ENCODE measurements at regions not wholly inside any gene's neighbourhood (a gene's known extent, or its start where the extent isn't known, plus 50 kb on each side); places are given as distances from the start of the nearest gene placed in this dataset.

DNA sequence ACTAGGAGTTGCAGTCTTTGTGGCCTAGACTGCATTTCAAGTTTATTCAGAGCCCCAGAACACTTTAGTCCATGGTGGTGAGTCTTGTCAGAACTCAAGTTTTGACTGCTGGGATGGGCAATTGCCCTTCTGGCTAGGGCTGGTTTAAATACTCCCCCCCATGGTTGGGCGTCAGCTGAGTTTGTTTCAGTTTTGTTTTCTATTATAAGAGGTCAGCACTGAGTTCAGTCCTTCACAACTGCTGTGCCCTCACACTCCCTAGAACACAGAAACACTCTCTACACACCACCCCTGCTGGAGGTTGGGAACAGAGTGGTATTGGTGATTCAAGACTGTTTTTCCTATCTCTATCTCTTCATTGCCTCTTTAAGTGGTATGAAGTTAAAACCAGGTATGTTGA is 217.0 kb downstream of the GUCY2F start:
- Histone ChIP-seq H3K27ac (no peak overlapping the region), H3K27me3 (no peaks in the 10 kb centered on the region), H3K9me3 (no peaks in the 10 kb centered on the region), H3K36me3 (no peaks in the 10 kb centered on the region), H3K4me1 (no peaks in the 10 kb centered on the region), H3K4me3 (no peak overlapping the region)
- intact Hi-C loops (cut with DNase I; ENCODE audit: low total_unique reads): no loop called here
- in situ Hi-C loops (cut with MboI; ENCODE audit: low pct_ligation_motif_present in 1 of 4, low pct_unique_long_range_greater_than_20kb in 1 of 4, low sequenced_read_pairs in 3 of 4): no loop called here
- 47% methylated on average over 1 of the region's 1 CpG; no CpG with 5 or more reads in 1 of the 2 donors for WGBS, 2 donors (ENCODE audit: low coverage in 1 of 2)
- DNase-seq: no peak
- no peak for TF ChIP-seq POLR2AphosphoS5 (IDR thresholded peaks at IDR 0.05)

DNA sequence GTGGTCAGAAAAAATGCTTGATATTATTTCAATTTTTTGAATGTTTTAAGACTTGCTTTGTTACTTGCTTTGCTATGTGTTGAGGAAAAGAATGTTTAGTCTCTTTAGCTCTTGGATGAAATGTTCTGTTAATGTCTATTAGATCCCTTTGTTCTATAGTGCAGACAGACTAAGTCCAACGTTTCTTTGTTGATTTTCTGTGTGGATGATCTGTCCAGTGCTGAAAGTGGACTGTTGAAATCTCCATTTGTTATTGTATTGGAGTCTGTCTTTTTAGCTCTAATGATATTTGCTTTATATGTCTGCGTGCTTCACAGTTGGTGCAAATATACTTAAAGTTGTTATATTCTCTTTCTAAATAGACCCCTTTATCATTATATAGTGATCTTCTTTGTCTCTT is 220.6 kb downstream of the GUCY2F start:
- in situ Hi-C loops (cut with MboI; ENCODE audit: low pct_ligation_motif_present in 1 of 4, low pct_unique_long_range_greater_than_20kb in 1 of 4, low sequenced_read_pairs in 3 of 4): no loop called here
- intact Hi-C loops (cut with DNase I; ENCODE audit: low total_unique reads): no loop called here
- Histone ChIP-seq H3K27me3 (no peaks in the 10 kb centered on the region), H3K9me3 (no peaks in the 10 kb centered on the region), H3K4me1 (no peaks in the 10 kb centered on the region), H3K27ac (no peak overlapping the region), H3K4me3 (no peak overlapping the region), H3K36me3 (no peaks in the 10 kb centered on the region)
- WGBS, 2 donors (ENCODE audit: low coverage in 1 of 2): 40 to 45% methylated on average over 2 of the region's 2 CpGs
- DNase-seq: no peak
- TF ChIP-seq, protein P1, sequence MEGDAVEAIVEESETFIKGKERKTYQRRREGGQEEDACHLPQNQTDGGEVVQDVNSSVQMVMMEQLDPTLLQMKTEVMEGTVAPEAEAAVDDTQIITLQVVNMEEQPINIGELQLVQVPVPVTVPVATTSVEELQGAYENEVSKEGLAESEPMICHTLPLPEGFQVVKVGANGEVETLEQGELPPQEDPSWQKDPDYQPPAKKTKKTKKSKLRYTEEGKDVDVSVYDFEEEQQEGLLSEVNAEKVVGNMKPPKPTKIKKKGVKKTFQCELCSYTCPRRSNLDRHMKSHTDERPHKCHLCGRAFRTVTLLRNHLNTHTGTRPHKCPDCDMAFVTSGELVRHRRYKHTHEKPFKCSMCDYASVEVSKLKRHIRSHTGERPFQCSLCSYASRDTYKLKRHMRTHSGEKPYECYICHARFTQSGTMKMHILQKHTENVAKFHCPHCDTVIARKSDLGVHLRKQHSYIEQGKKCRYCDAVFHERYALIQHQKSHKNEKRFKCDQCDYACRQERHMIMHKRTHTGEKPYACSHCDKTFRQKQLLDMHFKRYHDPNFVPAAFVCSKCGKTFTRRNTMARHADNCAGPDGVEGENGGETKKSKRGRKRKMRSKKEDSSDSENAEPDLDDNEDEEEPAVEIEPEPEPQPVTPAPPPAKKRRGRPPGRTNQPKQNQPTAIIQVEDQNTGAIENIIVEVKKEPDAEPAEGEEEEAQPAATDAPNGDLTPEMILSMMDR (IDR thresholded peaks at IDR 0.05): no peak

DNA sequence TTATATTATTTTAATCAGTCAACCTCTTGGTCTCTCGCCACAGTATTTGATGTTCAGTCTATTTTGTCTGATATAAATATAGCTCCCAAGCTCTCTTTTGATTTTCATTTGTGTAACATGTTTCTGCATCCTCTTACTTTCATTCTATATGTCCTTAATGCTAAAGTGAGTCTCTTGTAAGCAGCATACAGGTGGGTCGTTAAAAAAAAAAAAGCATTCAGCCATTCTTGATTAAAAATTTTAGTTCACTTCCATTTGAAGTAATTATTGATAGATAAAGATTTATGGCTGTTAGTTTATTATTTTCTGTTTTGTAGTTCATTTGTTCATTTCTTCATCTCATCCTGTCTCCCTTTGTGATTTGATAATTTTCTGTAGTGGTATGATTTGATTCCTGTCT is 229.1 kb downstream of the GUCY2F start:
- Histone ChIP-seq H3K27me3 (no peaks in the 10 kb centered on the region), H3K4me1 (no peaks in the 10 kb centered on the region), H3K4me3 (no peak overlapping the region), H3K36me3 (no peaks in the 10 kb centered on the region), H3K27ac (no peak overlapping the region), H3K9me3 (no peaks in the 10 kb centered on the region)
- in situ Hi-C loops (cut with MboI; ENCODE audit: low pct_ligation_motif_present in 1 of 4, low pct_unique_long_range_greater_than_20kb in 1 of 4, low sequenced_read_pairs in 3 of 4): no loop called here
- 80 to 85% methylated on average over 1 to 2 of the region's 2 CpGs for WGBS, 2 donors (ENCODE audit: low coverage in 1 of 2)
- intact Hi-C loops (cut with DNase I; ENCODE audit: low total_unique reads): no loop called here
- TF ChIP-seq POLR2AphosphoS5 (IDR thresholded peaks at IDR 0.05) (no peak), EP300 (IDR thresholded peaks at IDR 0.05; ENCODE audit: low read depth) (no peak), POLR2A (IDR thresholded peaks at IDR 0.05) (no peak)
- TF ChIP-seq, protein P1 (IDR thresholded peaks at IDR 0.05): no peak
- no peak for DNase-seq

DNA sequence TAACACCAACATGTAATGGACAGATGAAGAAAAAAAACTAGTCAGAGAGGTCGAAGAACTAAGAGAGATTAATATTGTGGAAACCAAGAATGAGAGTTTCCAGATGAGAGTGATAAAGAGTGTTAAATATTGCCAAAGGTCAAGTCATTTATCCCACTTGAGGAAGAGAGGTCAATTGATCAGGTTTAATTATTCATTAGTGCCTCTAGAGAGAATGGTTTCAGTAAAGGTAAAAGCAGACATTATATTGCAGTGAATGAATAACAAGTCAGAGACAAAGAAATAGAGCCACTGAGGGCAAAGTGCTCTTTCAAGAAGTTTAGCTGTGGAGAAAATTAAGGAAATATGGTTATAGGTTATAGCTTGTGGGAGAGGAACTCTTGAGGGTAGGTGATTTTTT is 263.1 kb downstream of the GUCY2F start:
- Histone ChIP-seq H3K36me3 (no peaks in the 10 kb centered on the region), H3K27ac (no peak overlapping the region), H3K9me3 (no peaks in the 10 kb centered on the region), H3K4me3 (no peak overlapping the region), H3K27me3 (no peaks in the 10 kb centered on the region), H3K4me1 (no peaks in the 10 kb centered on the region)
- intact Hi-C loops (cut with DNase I; ENCODE audit: low total_unique reads): no loop called here
- in situ Hi-C loops (cut with MboI; ENCODE audit: low pct_ligation_motif_present in 1 of 4, low pct_unique_long_range_greater_than_20kb in 1 of 4, low sequenced_read_pairs in 3 of 4): no loop called here
- WGBS, 2 donors (ENCODE audit: low coverage in 1 of 2): 0% methylated on average over 1 of the region's 1 CpG; no CpG with 5 or more reads in 1 of the 2 donors
- TF ChIP-seq POLR2A (IDR thresholded peaks at IDR 0.05): no peak
- TF ChIP-seq, protein P1 (IDR thresholded peaks at IDR 0.05): no peak
- no peak for TF ChIP-seq POLR2AphosphoS5 (IDR thresholded peaks at IDR 0.05)
- TF ChIP-seq EP300 (IDR thresholded peaks at IDR 0.05; ENCODE audit: low read depth): no peak
- no peak for DNase-seq

DNA sequence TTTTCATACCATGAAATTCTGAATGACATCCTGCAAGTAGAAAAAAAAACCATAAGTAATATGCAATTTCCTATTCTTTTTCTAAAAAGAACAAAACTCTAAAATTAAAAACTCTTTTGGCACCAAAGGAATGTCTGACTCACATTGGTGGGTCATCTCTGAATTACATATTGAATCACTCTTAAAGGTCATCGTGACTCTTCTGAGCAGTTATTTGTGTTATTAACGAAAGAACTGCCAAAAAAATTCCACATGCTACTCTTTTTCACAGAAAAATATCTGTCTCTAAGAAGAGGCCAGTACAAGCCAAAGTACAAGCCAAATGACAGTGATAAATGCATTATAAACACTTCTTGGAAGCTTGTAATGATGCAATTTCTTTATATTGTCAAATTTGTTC is 282.2 kb downstream of the GUCY2F start:
- Histone ChIP-seq H3K36me3 (no peaks in the 10 kb centered on the region), H3K4me1 (no peaks in the 10 kb centered on the region), H3K9me3 (no peaks in the 10 kb centered on the region), H3K27me3 (no peaks in the 10 kb centered on the region), H3K27ac (no peak overlapping the region), H3K4me3 (no peak overlapping the region)
- intact Hi-C loops (cut with DNase I; ENCODE audit: low total_unique reads) (no loop called here), in situ Hi-C loops (cut with MboI; ENCODE audit: low pct_ligation_motif_present in 1 of 4, low pct_unique_long_range_greater_than_20kb in 1 of 4, low sequenced_read_pairs in 3 of 4) (no loop called here)
- WGBS, 2 donors (ENCODE audit: low coverage in 1 of 2): 31 to 49% methylated on average over 2 of the region's 2 CpGs
- TF ChIP-seq EP300 (IDR thresholded peaks at IDR 0.05; ENCODE audit: low read depth) (no peak), POLR2A (IDR thresholded peaks at IDR 0.05) (no peak), POLR2AphosphoS5 (IDR thresholded peaks at IDR 0.05) (no peak)
- TF ChIP-seq, protein P1 (IDR thresholded peaks at IDR 0.05): no peak
- no peak for DNase-seq
